OCI-LY7 (cell line): ENCODE measurements at regions not wholly inside any gene's neighbourhood (a gene's known extent, or its start where the extent isn't known, plus 50 kb on each side); places are given as distances from the start of the nearest gene placed in this dataset.
"Not testable (repeated sequence)": the region's sequence is repeated elsewhere in the genome, so short reads cannot be mapped to it uniquely, and the experiment has no call there.

Experiments used
- BruUV-seq: library from RNA; stranded (reverse); fragments of 400-500 nt; replicated peaks from 2 replicates; lab custom pipeline; 2021; lab: Mats Ljungman, UMichigan
- CTCF ChIA-PET: fragments of 300-600 bp; sonication (Branson Sonifier 250); formaldehyde crosslinking; loops from one replicate; lab custom pipeline; 2022; ENCODE audit warnings: antibody characterized with exemption; ENCODE audit not compliant: unreplicated experiment; lab: Charles Lee
- POLR2A ChIA-PET: fragments of 300-600 bp; sonication (Branson Sonifier 250); formaldehyde crosslinking; loops from one replicate; lab custom pipeline; 2022; ENCODE audit warnings: antibody characterized with exemption; lab: Charles Lee
- DNase-seq: peaks from one replicate; pipeline ENCODE4 v3.0.0-alpha.2; 2015; ENCODE audit warnings: low spot score
- H2AFZ ChIP-seq: fragments of 200-600 bp; sonication (generic), shearing (Covaris generic); 2 replicates; pipeline ENCODE4 v1.6.1; 2014; ENCODE audit warnings: mild to moderate bottlenecking, antibody characterized with exemption, low read length, moderate library complexity
- H3K27ac ChIP-seq: fragments of 200-600 bp; sonication (generic); 2 replicates; pipeline ENCODE4 v1.5.1; 2014; ENCODE audit warnings: mixed run types, low read depth, mild to moderate bottlenecking, moderate library complexity, low read length, inconsistent platforms; ENCODE audit not compliant: poor library complexity, severe bottlenecking
- H3K36me3 ChIP-seq: fragments of 200-600 bp; sonication (generic); 2 replicates; pipeline ENCODE4 v1.6.1; 2014; ENCODE audit warnings: mild to moderate bottlenecking, antibody characterized with exemption, low read length, moderate library complexity, mixed read lengths; ENCODE audit not compliant: insufficient read depth
- H3K4me1 ChIP-seq: fragments of 200-600 bp; sonication (generic); 2 replicates; pipeline ENCODE4 v1.5.1; 2014; ENCODE audit warnings: mild to moderate bottlenecking, low read length; ENCODE audit not compliant: insufficient read depth, poor library complexity, severe bottlenecking
- H3K4me2 ChIP-seq: fragments of 200-600 bp; sonication (generic); 2 replicates; pipeline ENCODE4 v1.6.1; 2014; ENCODE audit warnings: mild to moderate bottlenecking, low read length
- H3K4me3 ChIP-seq: fragments of 200-600 bp; sonication (generic); 2 replicates; pipeline ENCODE4 v1.5.1; 2014; ENCODE audit warnings: mild to moderate bottlenecking, low read depth, low read length; ENCODE audit not compliant: poor library complexity, severe bottlenecking
- H3K79me2 ChIP-seq: fragments of 200-600 bp; sonication (generic); 2 replicates; pipeline ENCODE4 v1.6.1; 2016; ENCODE audit warnings: low read depth, mild to moderate bottlenecking, low read length, moderate library complexity, mixed read lengths; ENCODE audit not compliant: insufficient read depth
- H3K9me2 ChIP-seq: fragments of 200-600 bp; sonication (generic); 2 replicates; pipeline ENCODE4 v1.6.1; 2016; ENCODE audit warnings: mild to moderate bottlenecking, low read length, mixed read lengths; ENCODE audit not compliant: insufficient read depth
- H3K9me3 ChIP-seq: fragments of 200-600 bp; sonication (generic); 2 replicates; pipeline ENCODE4 v1.6.1; 2014; ENCODE audit warnings: mild to moderate bottlenecking, mixed run types, low read length, mixed read lengths
- H4K20me1 ChIP-seq: fragments of 200-600 bp; sonication (generic); 2 replicates; pipeline ENCODE4 v1.6.1; 2014; ENCODE audit warnings: mild to moderate bottlenecking, antibody characterized with exemption, low read length, moderate library complexity, mixed read lengths; ENCODE audit not compliant: insufficient read depth
- CTCF ChIP-seq: fragments of 200-600 bp; sonication (generic); conservative IDR thresholded peaks from 2 replicates; pipeline ENCODE4 v1.5.1; 2014; ENCODE audit warnings: mild to moderate bottlenecking, antibody characterized with exemption, low read length, moderate library complexity, mixed read lengths
- EZH2phosphoT487 ChIP-seq: fragments of 200-600 bp; sonication (generic); IDR thresholded peaks from 2 replicates; pipeline ENCODE4 v1.6.1; 2018; ENCODE audit warnings: low read depth, borderline replicate concordance, mild to moderate bottlenecking, mixed run types, antibody characterized with exemption, low read length, moderate library complexity, mixed read lengths
- intact Hi-C: fragments of 100-400 bp; cut with micrococcal nuclease; formaldehyde crosslinking; loops from one replicate; pipeline ENCODE4 v1.10.0; 2022; ENCODE audit not compliant: unreplicated experiment

DNA sequence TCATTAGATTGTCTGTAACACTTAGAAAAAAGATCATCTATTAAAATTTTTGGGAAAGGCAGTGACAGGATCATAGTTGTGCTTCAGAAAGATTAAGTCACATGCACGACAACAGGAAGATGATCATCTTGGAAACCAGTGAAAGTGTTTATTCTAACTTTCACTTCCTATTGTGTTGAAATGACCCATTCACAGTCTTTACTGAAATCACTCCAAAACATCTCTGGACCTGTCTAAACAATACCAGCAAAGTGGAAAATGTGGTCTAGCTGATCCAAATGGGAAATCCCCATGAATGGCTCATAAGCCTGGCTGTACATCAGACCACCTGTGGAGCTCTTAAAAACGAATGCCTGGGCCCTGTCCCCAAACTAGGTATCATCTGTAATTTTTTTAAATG, 111.1 kb upstream of the ETV3 start:
- Histone ChIP-seq H3K79me2 (no peaks in the 10 kb centered on the region), H3K9me2 (no peaks in the 10 kb centered on the region), H3K4me1 (no peaks in the 10 kb centered on the region), H4K20me1 (no peaks in the 10 kb centered on the region), H3K36me3 (no peaks in the 10 kb centered on the region), H3K27ac (no peak overlapping the region), H2AFZ (no peak overlapping the region), H3K4me3 (no peak overlapping the region), H3K9me3 (no peaks in the 10 kb centered on the region), H3K4me2 (no peak overlapping the region)
- intact Hi-C loops: no loop called here
- no peak for TF ChIP-seq CTCF
- no peak for TF ChIP-seq EZH2phosphoT487
- no TSS peak for BruUV-seq
- CTCF ChIA-PET: no interaction called here
- no peak for DNase-seq
- POLR2A ChIA-PET: no interaction called here

DNA sequence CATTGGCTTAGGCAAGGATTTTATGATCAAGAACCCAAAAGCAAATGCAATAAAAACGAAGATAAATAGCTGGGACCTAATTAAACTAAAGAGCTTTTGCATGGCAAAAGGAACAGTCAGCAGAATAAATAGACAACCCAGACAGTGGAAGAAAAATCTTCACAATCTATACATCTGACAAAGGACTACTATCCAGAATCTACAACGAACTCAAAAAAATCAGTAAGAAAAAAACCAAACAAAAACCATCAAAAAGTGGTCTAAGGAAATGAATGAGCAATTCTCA, 109.5 kb upstream of the ETV3 start:
- H3K9me3 ChIP-seq, H2AFZ ChIP-seq, H3K4me1 ChIP-seq, H3K4me2 ChIP-seq, H3K4me3 ChIP-seq, DNase-seq, H3K9me2 ChIP-seq, POLR2A ChIA-PET, CTCF ChIA-PET, H4K20me1 ChIP-seq, H3K79me2 ChIP-seq, intact Hi-C loops, BruUV-seq, H3K27ac ChIP-seq, H3K36me3 ChIP-seq: not testable (repeated sequence)

DNA sequence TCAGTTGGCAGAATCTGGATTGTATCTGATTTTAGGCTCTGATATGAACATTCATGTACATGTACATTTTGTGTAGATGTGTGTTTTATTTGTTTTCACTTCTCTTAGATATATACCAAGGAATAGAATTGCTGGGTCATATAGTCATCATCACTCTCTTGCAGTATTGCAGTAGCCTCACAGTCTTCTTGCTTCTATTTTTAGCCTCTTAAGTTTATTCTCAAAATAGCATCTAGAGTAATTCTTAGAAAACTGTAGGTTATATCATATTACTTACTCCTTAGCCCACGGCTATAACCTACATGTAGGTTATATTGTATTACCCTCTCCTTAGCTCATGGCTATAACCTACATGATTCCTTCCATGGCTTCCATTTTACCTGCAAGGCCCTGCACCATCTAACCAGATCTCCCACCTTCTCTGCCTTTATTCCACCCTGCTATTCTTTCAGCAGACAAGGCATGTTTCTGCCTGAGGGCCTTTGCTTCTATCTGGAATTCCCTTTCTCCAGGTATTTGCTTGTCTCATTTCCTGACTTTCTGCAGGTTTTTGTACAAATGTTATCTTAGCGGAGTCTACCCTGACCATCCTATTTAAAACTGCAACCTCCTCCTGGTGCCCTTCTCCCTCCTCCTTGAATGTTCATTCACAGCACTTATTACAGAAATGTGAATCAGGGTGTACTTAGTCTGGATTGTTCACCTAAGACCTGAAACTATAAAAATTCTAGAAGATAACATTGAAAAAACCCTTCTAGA, 109.0 kb upstream of the ETV3 start:
- Histone ChIP-seq H3K9me3 (no peaks in the 10 kb centered on the region), H3K36me3 (no peaks in the 10 kb centered on the region), H3K4me2 (no peak overlapping the region), H4K20me1 (no peaks in the 10 kb centered on the region), H3K27ac (no peak overlapping the region), H3K4me3 (no peak overlapping the region), H3K4me1 (no peaks in the 10 kb centered on the region), H3K79me2 (no peaks in the 10 kb centered on the region), H2AFZ (no peak overlapping the region), H3K9me2 (no peaks in the 10 kb centered on the region)
- CTCF ChIA-PET: no interaction called here
- no peak for TF ChIP-seq CTCF
- TF ChIP-seq EZH2phosphoT487: no peak
- intact Hi-C loops: no loop called here
- DNase-seq: no peak
- no TSS peak for BruUV-seq
- POLR2A ChIA-PET: no interaction called here
